ENCODE measurements at regions not wholly inside any gene's neighbourhood (a gene's known extent, or its start where the extent isn't known, plus 50 kb on each side); places are given as distances from the start of the nearest gene placed in this dataset.

DNA sequence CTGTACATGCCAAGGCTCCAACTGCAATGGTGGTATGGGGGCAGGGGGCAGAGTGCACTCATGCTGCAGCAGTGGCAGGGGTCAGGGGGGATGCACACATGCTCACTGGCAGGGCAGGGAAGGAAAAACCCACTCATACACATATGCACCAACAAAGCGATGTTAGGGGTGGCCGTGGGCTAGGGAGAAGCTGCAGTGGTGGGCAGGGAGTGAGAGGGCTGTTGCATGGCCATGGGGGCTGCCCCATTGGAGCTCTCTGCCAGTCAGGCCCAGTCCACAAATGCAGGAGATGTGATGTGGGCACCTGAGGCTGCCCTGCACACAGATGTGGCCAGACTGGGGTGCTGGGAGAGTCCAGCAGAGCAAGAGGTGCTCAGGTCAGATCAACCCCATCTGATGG lies 238.1 kb upstream of the NXPH2 start:
- ChIA-PET CTCF (no interaction called here), POLR2A (no interaction called here)
- H3K27me3 Mint-ChIP-seq, result no peaks in the 10 kb centered on the region
- no peaks in the 10 kb centered on the region for H3K4me1 Mint-ChIP-seq
- no peaks in the 10 kb centered on the region for H3K36me3 Mint-ChIP-seq (ENCODE audit: low read depth)
- H3K4me3 Mint-ChIP-seq, result no peak overlapping the region
- no peak for DNase-seq
- H3K27ac Mint-ChIP-seq, result no peak overlapping the region
- H3K9me3 Mint-ChIP-seq, result peaks cover 16% of the 10 kb centered on the region

DNA sequence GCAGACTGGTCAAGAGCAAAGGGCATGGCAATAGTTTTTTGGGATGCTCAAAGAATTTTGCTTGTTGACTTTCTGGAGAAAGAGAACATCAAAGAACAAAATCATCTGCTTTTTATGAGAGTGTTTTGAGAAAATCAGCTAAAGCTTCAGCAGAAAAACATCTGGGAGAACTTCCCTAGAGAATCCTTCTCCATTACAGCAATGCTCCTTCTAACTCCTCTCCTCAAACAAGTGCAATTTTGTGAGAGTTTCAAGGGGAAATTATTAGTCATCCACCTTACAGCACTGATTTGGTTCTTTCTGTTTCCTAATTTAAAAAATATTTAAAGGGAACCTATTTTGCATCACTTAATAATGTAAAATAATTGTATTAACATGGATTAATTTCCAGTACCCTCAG lies 226.9 kb upstream of the NXPH2 start:
- no peak for DNase-seq
- ChIA-PET CTCF (no interaction called here), POLR2A (no interaction called here)
- peaks cover 5% of the 10 kb centered on the region for H3K9me3 Mint-ChIP-seq
- no peaks in the 10 kb centered on the region for H3K36me3 Mint-ChIP-seq (ENCODE audit: low read depth)
- H3K27ac Mint-ChIP-seq, result no peak overlapping the region
- no peaks in the 10 kb centered on the region for H3K4me1 Mint-ChIP-seq
- no peak overlapping the region for H3K4me3 Mint-ChIP-seq
- no peaks in the 10 kb centered on the region for H3K27me3 Mint-ChIP-seq

DNA sequence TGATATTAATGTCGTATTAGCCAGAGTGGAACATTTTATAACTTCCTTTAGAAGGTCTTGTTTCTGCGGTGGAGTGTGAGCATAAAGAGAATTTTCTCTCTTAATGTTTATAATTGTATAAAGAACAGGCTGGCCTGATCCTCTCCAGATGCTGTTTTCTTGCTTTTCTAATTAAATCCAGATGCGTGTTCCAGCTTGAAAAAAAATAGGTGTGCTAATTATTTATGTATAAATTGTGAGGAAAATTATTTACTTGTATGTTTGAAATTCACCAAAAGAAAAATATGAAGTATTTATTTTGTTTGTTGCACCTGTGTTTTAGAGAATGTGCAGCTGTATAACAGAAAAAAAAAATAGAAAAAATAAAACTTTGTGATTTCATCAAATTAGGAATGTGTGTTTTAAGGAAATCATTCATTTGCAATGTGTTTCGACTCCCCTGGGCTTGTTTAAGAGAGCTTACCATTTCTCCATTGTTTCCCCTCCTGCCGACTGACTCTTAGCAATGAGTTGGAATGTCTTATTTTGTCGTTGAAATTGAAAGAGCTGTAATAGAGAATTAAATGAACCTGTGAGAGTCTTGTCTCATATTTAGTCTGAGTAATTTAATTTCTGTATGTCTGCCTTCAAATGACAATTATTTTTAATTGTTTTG lies 220.1 kb upstream of the NXPH2 start:
- CTCF ChIA-PET, result interaction anchor here (0.7 kb wide), 1 partner anchor 1237 kb away, joined by 3 read pairs; no protein-coding TSS in a partner anchor
- H3K9me3 Mint-ChIP-seq, result peaks cover 3% of the 10 kb centered on the region
- H3K4me3 Mint-ChIP-seq, result no peak overlapping the region
- H3K27me3 Mint-ChIP-seq, result no peaks in the 10 kb centered on the region
- no peak for DNase-seq
- no peaks in the 10 kb centered on the region for H3K4me1 Mint-ChIP-seq
- no peaks in the 10 kb centered on the region for H3K36me3 Mint-ChIP-seq (ENCODE audit: low read depth)
- POLR2A ChIA-PET, result no interaction called here
- H3K27ac Mint-ChIP-seq, result no peak overlapping the region

DNA sequence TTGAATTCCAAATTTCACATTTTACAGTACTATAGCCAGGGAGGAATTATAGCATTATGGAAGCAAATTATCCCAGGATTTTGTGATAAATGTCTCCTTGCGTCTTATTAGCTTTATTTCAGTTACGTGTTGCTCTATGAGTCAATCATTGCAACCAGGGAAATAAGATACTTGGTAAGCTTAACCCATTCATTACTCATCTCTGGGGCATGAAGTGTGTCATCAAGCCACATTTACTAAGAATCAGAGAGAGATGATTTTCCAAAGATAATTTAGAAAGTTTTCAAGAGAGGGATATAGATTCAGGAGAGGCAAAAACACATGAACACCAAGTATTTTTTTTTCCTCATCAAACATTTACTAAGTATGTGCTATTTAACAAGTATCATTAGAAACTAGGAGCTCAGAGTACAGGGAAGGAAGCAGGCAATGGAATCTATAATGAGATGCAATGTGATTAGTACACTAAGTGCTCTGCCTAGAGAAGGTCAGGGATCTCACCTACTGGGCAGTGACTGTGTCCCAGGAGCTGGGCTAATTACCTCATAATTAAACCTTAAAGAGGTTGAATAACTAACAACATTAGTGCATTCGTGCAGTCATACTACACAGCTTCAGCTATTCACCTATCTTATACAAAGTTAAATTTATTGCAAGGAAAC lies 217.8 kb upstream of the NXPH2 start:
- Mint-ChIP-seq H3K27me3 (no peaks in the 10 kb centered on the region), H3K9me3 (peaks cover 5% of the 10 kb centered on the region), H3K4me1 (no peaks in the 10 kb centered on the region), H3K27ac (no peak overlapping the region), H3K36me3 (ENCODE audit: low read depth) (no peaks in the 10 kb centered on the region), H3K4me3 (no peak overlapping the region)
- DNase-seq, result no peak
- ChIA-PET CTCF (no interaction called here), POLR2A (no interaction called here)

DNA sequence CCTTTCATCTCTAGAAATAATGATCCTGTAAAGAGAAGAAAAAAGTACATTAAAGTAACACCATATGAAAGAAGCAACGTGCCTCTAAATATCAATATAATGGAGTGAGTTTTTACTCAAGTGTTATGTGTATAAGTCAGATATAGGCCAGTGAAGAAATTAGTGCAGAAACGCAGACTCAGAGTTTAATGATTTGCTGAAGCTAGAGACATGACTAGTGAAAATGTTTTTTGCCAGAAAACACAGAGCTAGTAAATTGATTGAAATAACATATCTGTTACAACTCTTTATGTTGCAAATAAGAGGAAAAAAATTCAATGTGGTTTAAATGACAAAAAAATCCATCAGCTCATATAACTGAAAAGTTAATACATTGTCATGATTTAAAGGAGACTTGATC lies 217.2 kb upstream of the NXPH2 start:
- no peaks in the 10 kb centered on the region for H3K36me3 Mint-ChIP-seq (ENCODE audit: low read depth)
- H3K4me1 Mint-ChIP-seq, result no peaks in the 10 kb centered on the region
- H3K27me3 Mint-ChIP-seq, result no peaks in the 10 kb centered on the region
- peaks cover 6% of the 10 kb centered on the region for H3K9me3 Mint-ChIP-seq
- ChIA-PET CTCF (no interaction called here), POLR2A (no interaction called here)
- H3K4me3 Mint-ChIP-seq, result no peak overlapping the region
- no peak overlapping the region for H3K27ac Mint-ChIP-seq
- DNase-seq, result no peak

DNA sequence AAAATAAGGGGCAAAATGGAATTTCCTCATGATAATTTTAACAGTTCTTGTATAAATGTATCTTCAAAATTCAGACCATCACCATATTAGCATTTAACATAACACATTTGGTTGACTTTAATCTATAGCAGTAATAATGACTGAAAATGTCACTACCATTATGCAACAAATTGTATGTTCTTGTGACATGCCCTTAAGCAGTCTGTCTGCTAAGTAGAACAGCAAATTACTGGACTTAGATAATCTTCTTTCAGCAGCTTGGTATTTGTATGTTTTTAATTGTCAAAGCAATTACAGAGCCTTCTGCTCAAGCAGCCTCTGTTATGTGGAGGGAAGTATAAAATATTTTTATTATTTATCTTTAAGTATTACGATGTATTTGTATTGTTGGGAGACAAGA lies 214.3 kb upstream of the NXPH2 start:
- no peak overlapping the region for H3K4me3 Mint-ChIP-seq
- ChIA-PET CTCF (no interaction called here), POLR2A (interaction anchor here (0.6 kb wide), 1 partner anchor 293 kb away, joined by 3 read pairs; no protein-coding TSS in a partner anchor)
- H3K27ac Mint-ChIP-seq, result no peak overlapping the region
- no peaks in the 10 kb centered on the region for H3K36me3 Mint-ChIP-seq (ENCODE audit: low read depth)
- no peaks in the 10 kb centered on the region for H3K4me1 Mint-ChIP-seq
- no peaks in the 10 kb centered on the region for H3K27me3 Mint-ChIP-seq
- peaks cover 17% of the 10 kb centered on the region for H3K9me3 Mint-ChIP-seq
- no peak for DNase-seq

DNA sequence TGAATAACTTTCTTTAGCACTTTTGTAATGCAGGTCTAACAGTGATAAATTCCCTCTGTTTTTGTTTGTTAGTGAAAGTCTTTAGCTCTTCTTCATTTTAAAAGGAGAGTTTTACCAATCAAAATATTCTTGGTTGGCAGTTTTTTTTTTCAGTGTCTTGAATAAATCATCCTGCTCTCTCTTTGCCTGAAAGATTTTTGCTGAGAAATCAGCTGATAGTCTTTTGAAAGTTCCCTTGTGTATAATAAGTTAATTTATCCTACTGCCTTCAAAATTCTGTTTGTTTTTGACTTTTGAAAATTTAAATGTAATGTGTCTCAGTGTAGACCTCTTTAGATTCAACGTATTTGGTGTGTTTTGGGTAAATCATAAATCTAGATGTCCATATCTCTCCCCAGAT lies 205.7 kb upstream of the NXPH2 start:
- H3K4me1 Mint-ChIP-seq, result no peaks in the 10 kb centered on the region
- no peak overlapping the region for H3K27ac Mint-ChIP-seq
- H3K27me3 Mint-ChIP-seq, result no peaks in the 10 kb centered on the region
- POLR2A ChIA-PET, result no interaction called here
- CTCF ChIA-PET, result no interaction called here
- H3K36me3 Mint-ChIP-seq (ENCODE audit: low read depth), result no peaks in the 10 kb centered on the region
- H3K4me3 Mint-ChIP-seq, result no peak overlapping the region
- DNase-seq, result no peak
- peaks cover 5% of the 10 kb centered on the region for H3K9me3 Mint-ChIP-seq

DNA sequence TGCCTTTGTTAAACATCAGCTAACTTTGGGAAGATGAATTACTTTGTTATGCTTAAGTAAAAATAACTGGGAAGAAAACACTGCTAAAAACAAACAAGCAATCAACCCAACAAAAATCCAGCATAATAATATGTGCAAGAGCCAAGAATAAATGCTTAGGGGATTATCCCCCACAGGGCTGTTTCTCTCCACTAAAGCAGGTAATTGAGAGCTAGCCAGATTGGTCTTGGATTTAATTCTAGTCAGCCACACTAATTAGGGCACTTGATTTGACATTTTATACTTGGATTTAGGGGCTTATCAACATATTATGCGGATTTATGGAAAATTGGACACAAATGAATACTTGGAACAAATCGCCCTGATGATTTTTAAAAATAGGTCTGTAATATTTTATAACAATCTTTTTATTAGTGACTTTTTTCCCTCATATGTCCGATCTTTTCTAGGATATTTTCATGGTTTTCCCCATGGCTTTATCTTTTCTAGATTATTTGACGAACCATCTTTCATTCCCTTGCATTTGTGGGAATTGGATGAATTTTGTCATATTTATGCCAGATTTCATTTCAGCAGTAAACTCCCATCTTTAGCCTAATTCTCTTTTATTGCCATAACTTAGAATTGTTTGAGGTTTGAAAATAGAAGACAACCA lies 199.1 kb upstream of the NXPH2 start:
- POLR2A ChIA-PET, result no interaction called here
- CTCF ChIA-PET, result no interaction called here
- no peaks in the 10 kb centered on the region for H3K36me3 Mint-ChIP-seq (ENCODE audit: low read depth)

DNA sequence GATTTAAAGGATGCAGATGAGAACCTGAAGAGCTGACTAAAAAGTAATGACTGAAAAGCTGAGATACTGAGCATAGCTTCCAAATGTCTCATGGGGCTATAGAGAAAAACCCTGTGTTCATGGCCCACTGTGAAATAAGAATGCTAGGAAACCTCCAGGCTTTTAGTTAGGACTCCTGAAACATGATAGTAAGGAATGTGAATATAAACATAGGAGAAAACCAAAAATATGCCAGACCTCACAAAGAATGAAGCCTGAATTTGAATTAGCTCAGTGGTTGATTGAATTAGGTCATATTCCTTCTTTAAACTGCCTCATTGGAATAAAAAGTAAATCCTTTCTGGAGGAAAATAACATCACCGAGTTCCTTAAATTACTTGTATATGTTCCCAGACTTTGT lies 194.5 kb upstream of the NXPH2 start:
- Mint-ChIP-seq H3K4me3 (no peak overlapping the region), H3K9me3 (peaks cover 7% of the 10 kb centered on the region), H3K4me1 (no peaks in the 10 kb centered on the region), H3K27ac (no peak overlapping the region), H3K27me3 (no peaks in the 10 kb centered on the region), H3K36me3 (ENCODE audit: low read depth) (no peaks in the 10 kb centered on the region)
- ChIA-PET CTCF (no interaction called here), POLR2A (no interaction called here)
- no peak for DNase-seq

More for the DNA sequence above, 199.1 kb upstream of the NXPH2 start:
- no peak overlapping the region for H3K4me3 Mint-ChIP-seq
- H3K27me3 Mint-ChIP-seq, result no peaks in the 10 kb centered on the region
- no peak overlapping the region for H3K27ac Mint-ChIP-seq
- H3K9me3 Mint-ChIP-seq, result peaks cover 7% of the 10 kb centered on the region
- no peaks in the 10 kb centered on the region for H3K4me1 Mint-ChIP-seq
- no peak for DNase-seq

DNA sequence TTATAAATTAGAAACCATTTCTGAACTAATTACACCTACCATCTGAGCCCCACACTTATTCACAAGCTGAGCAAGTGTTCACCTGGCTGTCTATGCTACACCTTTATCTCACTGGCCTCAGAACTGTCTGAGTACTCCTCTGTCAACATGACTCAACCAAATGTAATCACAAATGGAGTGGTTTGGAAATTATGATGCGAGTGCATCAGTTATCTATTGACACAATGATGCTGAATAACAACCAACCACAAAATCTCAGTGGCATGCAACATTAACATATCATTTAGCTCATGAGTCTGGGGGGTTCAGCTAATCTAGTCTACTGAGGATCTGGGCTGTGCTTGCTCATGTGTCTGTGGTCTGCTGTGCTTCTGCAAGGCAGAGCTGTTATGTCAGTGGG lies 184.2 kb upstream of the NXPH2 start:
- H3K4me1 Mint-ChIP-seq, result no peaks in the 10 kb centered on the region

DNA sequence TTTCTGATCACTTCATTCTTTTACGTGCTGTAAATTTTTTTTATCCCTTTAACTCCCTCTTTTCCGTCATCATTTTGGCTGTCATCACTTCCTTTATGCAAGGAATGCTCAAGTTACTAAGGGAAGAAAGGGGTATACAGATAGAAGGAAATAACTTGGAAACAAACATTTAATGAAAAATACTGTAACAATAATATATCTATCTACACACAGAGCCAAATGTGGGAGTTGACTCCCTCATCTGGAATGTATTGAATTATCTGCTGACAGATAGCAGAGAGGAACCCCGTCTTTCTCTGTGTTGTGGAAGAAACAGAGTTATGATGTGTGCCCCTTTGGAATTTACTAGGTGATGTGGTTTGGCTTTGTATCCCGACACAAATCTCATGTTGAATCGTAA lies 182.5 kb upstream of the NXPH2 start:
- H3K4me3 Mint-ChIP-seq, result no peak overlapping the region
- H3K27ac Mint-ChIP-seq, result no peak overlapping the region
- no peak for DNase-seq
- ChIA-PET CTCF (no interaction called here), POLR2A (no interaction called here)
- H3K4me1 Mint-ChIP-seq, result no peaks in the 10 kb centered on the region
- peaks cover 3% of the 10 kb centered on the region for H3K9me3 Mint-ChIP-seq
- no peaks in the 10 kb centered on the region for H3K36me3 Mint-ChIP-seq (ENCODE audit: low read depth)
- H3K27me3 Mint-ChIP-seq, result no peaks in the 10 kb centered on the region

More for the DNA sequence above, 184.2 kb upstream of the NXPH2 start:
- no peak overlapping the region for H3K27ac Mint-ChIP-seq
- H3K27me3 Mint-ChIP-seq, result no peaks in the 10 kb centered on the region
- POLR2A ChIA-PET, result no interaction called here
- no peak for DNase-seq
- H3K9me3 Mint-ChIP-seq, result peaks cover 3% of the 10 kb centered on the region
- CTCF ChIA-PET, result no interaction called here
- no peak overlapping the region for H3K4me3 Mint-ChIP-seq
- H3K36me3 Mint-ChIP-seq (ENCODE audit: low read depth), result no peaks in the 10 kb centered on the region

DNA sequence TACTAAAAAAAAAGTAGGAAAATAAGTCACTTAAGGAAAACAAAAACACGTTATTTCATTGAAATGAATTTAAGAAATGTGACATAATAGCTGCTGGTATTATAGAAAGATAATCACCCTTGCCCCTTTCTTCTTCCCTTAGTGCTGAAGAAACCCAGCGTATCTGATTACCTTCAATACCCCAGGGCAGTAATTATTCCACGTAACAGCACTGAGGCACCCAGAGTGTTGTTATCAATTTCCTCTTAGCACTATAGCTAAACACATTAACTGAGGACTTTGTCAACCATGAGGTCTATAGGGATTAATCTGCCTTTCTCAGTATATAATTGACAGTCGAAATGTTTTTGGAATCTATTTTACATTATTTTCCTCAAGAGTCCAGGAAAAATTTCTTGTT lies 180.0 kb upstream of the NXPH2 start:
- Mint-ChIP-seq H3K9me3 (peaks cover 6% of the 10 kb centered on the region), H3K4me3 (no peak overlapping the region), H3K4me1 (no peaks in the 10 kb centered on the region), H3K27me3 (no peaks in the 10 kb centered on the region), H3K36me3 (ENCODE audit: low read depth) (no peaks in the 10 kb centered on the region), H3K27ac (no peak overlapping the region)
- POLR2A ChIA-PET, result no interaction called here
- CTCF ChIA-PET, result no interaction called here
- no peak for DNase-seq

DNA sequence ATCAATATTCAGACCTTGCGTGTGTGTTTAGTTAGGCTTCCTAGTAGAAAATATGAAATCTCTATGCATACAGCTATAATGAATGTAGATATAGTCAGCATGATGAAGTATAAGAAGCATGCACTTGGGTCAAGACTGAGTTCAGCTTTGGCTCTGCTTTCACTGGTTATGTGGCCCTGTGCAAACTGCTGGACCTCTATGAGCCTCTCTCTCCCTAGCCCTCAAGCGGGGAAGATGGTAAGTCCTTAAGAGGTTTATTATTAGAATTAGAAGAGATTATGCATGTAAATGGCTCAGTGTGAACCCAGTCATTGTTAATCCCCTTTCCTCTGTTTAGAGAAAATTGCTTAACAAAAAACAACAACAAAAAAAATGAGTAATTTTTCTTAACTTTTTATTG lies 178.8 kb upstream of the NXPH2 start:
- CTCF ChIA-PET, result no interaction called here
- peaks cover 4% of the 10 kb centered on the region for H3K9me3 Mint-ChIP-seq
- POLR2A ChIA-PET, result no interaction called here
- H3K4me3 Mint-ChIP-seq, result no peak overlapping the region
- H3K4me1 Mint-ChIP-seq, result no peaks in the 10 kb centered on the region
- no peak overlapping the region for H3K27ac Mint-ChIP-seq
- no peaks in the 10 kb centered on the region for H3K36me3 Mint-ChIP-seq (ENCODE audit: low read depth)
- H3K27me3 Mint-ChIP-seq, result no peaks in the 10 kb centered on the region
- no peak for DNase-seq

DNA sequence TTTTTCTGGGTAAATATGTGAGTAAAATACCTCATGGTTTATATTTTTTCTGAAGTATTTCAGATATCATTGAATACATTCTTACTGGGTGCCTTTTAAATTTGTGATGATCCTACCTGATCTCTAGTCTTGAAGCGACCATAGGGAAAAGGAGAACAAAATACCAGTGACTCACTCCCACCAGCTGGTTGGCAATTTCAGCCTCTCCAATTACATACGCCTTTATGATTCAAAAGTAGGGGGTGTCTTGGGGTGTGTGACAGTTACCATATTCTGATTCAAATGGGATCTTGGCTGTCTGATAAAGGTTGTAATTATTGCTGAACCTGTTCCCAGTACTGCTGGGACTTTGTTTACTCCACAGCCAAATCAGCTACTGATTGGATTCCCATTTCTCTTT lies 175.9 kb upstream of the NXPH2 start:
- H3K27me3 Mint-ChIP-seq, result no peaks in the 10 kb centered on the region
- POLR2A ChIA-PET, result no interaction called here
- no peak overlapping the region for H3K27ac Mint-ChIP-seq
- H3K4me1 Mint-ChIP-seq, result no peaks in the 10 kb centered on the region
- DNase-seq, result no peak
- no peak overlapping the region for H3K4me3 Mint-ChIP-seq
- H3K9me3 Mint-ChIP-seq, result peaks cover 7% of the 10 kb centered on the region
- CTCF ChIA-PET, result no interaction called here
- no peaks in the 10 kb centered on the region for H3K36me3 Mint-ChIP-seq (ENCODE audit: low read depth)
